Pancreas (tissue), 10 donors: ENCODE measurements at regions not wholly inside any gene's neighbourhood (a gene's known extent, or its start where the extent isn't known, plus 50 kb on each side); places are given as distances from the start of the nearest gene placed in this dataset.
"Not testable (repeated sequence)": the region's sequence is repeated elsewhere in the genome, so short reads cannot be mapped to it uniquely, and the experiment has no call there.

Experiments
- ATAC-seq, 4 donors: fragments of 200-7000 bp; cut with Tn5 transposase; one replicate each; pipeline versions ENCODE4 v1.8.0 to v1.9.1; 2020; ENCODE audit warnings: mild to moderate bottlenecking in 4 of 4, moderate library complexity in 4 of 4
- DNase-seq, 6 donors: peaks; one replicate each; pipeline ENCODE4 v3.0.0-alpha.2; 2020
- FAIRE-seq: peaks from 2 replicates; lab custom pipeline; 2012; peaks lifted over from hg19 to GRCh38; lab: Jason Lieb, UNC
- H3K27ac ChIP-seq, 4 donors: fragments of 200-600 bp; sonication (generic); 1 replicate in 3 of 4; 2 replicates in 1 of 4; pipeline versions ENCODE4 v1.5.0 to v1.8.0; 2020
- H3K27me3 ChIP-seq, 4 donors: fragments of 200-600 bp; one replicate each; pipeline ENCODE4 v1.8.0; 2021
- H3K36me3 ChIP-seq, 3 donors: fragments of 200-600 bp; sonication (generic) in 1 of 3; one replicate each; pipeline versions ENCODE4 v1.5.0 to v1.8.0; 2020 to 2021
- H3K4me1 ChIP-seq, 3 donors: fragments of 200-600 bp; one replicate each; pipeline ENCODE4 v1.8.0; 2021
- H3K4me3 ChIP-seq, 4 donors: fragments of 200-600 bp; sonication (generic) in 2 of 4; one replicate each; pipeline versions ENCODE4 v1.5.0 to v1.8.0; 2020 to 2021
- H3K9me3 ChIP-seq, 4 donors: fragments of 200-600 bp; one replicate each; pipeline ENCODE4 v1.8.0; 2021
- CTCF ChIP-seq, 4 donors: fragments of 200-600 bp; sonication (generic) in 3 of 4; IDR thresholded peaks; one replicate each; pipeline versions ENCODE4 v1.5.0 to v1.8.0; 2021; ENCODE audit warnings: antibody characterized with exemption in 4 of 4
- WGBS, 2 donors: extraction: QIAGEN DNeasy Blood & Tissue Kit; methylation state at CpG; one replicate each; pipeline ENCODE4 v1.1.7; 2013; 5-methylcytosine and 5-hydroxymethylcytosine counted together
- intact Hi-C, 3 donors: fragments of 100-400 bp; cut with DNase I; formaldehyde crosslinking; loops; one replicate each; pipeline versions ENCODE4 v1.11.1 to v1.14.2; 2022
- donor health status: healthy with polysubstance abuse.
- donor health status: DM: no; HTN: no; CAD: no; lungs with moderate emphysema.
- donor health status: DM: no; HTN: no; CAD: no.
- donor health status: control.
- donor health status: control.
- donor health status: Bipolar disorder and iron deficiency.
- donor health status: DM: yes; HTN: yes; CAD: no.
- donor health status: DM: no; HTN: no; CAD: no.
- donor health status: DM: no; HTN: no; CAD: no.
- donor health status: DM: yes; HTN: yes; CAD: no.

GRCh38 chr3:75262661-75263060 lies 401.5 kb upstream of the FRG2C start:
- no peak for TF ChIP-seq CTCF (IDR thresholded peaks at IDR 0.05)
- no peak for ATAC-seq
- intact Hi-C loops = no loop called here

GRCh38 chr3:75265897-75266296 lies 398.2 kb upstream of the FRG2C start:
- no peak for DNase-seq
- no peak overlapping the region for H3K4me3 ChIP-seq
- H3K27ac ChIP-seq = no peak overlapping the region
- no peak for TF ChIP-seq CTCF (IDR thresholded peaks at IDR 0.05)
- H3K4me1 ChIP-seq = no peaks in the 10 kb centered on the region
- no peaks in the 10 kb centered on the region for H3K27me3 ChIP-seq
- intact Hi-C loops = no loop called here
- FAIRE-seq = no peak
- H3K36me3 ChIP-seq = no peaks in the 10 kb centered on the region
- WGBS, 2 donors = 46 to 60% methylated on average over 3 of the region's 3 CpGs
- no peaks in the 10 kb centered on the region for H3K9me3 ChIP-seq
- no peak for ATAC-seq

More at GRCh38 chr3:75262661-75263060, 401.5 kb upstream of the FRG2C start:
- no peaks in the 10 kb centered on the region for H3K4me1 ChIP-seq
- no peak overlapping the region for H3K4me3 ChIP-seq
- H3K27ac ChIP-seq = no peak overlapping the region
- no peaks in the 10 kb centered on the region for H3K9me3 ChIP-seq
- FAIRE-seq (no peak), DNase-seq (no peak)
- WGBS, 2 donors = 85 to 96% methylated on average over 1 of the region's 1 CpG
- H3K36me3 ChIP-seq = no peaks in the 10 kb centered on the region
- H3K27me3 ChIP-seq = no peaks in the 10 kb centered on the region

DNA sequence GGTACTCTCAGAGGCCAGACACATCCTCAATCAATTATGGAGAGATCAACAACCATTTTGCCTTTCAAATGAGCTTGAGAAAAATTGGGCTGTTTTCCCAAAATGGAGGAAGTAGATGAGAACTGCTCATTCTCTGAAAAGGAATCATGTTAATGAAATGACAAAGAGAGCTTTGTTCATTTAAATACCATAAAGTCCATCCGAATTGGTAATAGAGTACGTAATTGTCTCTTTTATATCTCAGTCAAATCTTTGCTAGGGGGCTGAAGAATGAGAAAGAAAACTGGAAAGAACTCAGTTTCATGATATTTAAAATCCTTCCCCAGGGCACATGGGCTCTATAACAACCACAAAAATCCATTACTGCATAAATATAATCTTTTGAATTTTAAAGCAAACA lies 395.6 kb upstream of the FRG2C start:
- intact Hi-C loops, DNase-seq, H3K4me3 ChIP-seq, H3K27ac ChIP-seq, H3K27me3 ChIP-seq, H3K9me3 ChIP-seq, FAIRE-seq, H3K36me3 ChIP-seq, H3K4me1 ChIP-seq, ATAC-seq: not testable (repeated sequence)
- WGBS, 2 donors = 67 to 77% methylated on average over 2 of the region's 2 CpGs

DNA sequence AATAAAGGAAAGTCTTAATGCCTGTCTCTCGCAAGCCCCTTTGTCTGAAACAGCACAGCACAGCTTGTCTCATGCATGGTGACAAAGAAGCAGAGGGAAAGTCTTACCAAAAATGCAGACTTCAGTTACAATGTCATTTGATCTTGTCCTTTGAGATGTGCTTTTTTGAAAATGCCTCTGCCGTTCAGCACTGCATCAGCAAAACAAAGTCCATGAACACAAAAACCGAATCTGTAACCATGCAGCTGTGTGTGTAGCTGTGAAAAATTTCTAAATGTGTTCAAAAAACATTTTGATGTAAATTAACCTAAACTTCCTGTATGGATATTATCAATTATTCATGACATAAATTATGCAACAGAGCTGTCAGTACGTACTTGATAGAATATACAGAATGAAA lies 391.9 kb upstream of the FRG2C start:
- FAIRE-seq, H3K9me3 ChIP-seq: not testable (repeated sequence)

GRCh38 chr3:75272691-75273090 lies 391.4 kb upstream of the FRG2C start:
- no peak for FAIRE-seq

More for the DNA sequence above, 391.9 kb upstream of the FRG2C start:
- H3K36me3 ChIP-seq, H3K27ac ChIP-seq, H3K4me1 ChIP-seq, intact Hi-C loops, DNase-seq, H3K27me3 ChIP-seq, H3K4me3 ChIP-seq, ATAC-seq: not testable (repeated sequence)
- WGBS, 2 donors = 51 to 64% methylated on average over 4 of the region's 4 CpGs

DNA sequence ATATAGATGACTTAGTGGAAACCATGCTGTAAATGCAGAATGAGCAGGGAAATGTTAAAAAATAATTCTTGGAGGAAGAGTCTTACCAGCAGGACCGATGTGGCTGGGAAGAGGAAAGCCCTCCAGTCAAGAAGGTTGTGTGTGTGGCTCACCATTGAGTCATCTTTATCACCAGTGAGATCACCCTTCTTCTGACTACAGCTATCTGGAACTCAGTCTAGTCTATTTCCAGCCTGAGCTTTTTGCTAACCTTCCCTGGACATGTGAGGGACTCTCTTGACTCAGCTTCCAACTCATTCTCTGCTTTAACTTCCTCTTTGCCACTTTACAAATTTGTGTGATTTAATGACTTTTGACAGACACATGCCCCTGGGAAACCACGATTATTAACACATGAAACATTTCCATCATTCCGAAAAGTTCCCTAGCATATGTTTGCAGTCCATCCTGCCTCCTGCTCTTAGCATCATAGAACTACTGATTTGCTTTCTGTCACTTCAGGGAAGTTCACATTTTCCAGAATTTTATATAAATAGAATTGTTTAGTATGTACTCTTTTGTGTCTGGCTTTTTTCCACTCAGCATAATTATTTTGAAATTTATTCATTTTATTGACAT lies 378.5 kb upstream of the FRG2C start:
- FAIRE-seq, DNase-seq, H3K36me3 ChIP-seq, H3K9me3 ChIP-seq, H3K4me3 ChIP-seq, H3K4me1 ChIP-seq, H3K27me3 ChIP-seq, H3K27ac ChIP-seq, intact Hi-C loops: not testable (repeated sequence)
- peak in 2 of 4 donors; percentile 22 to 24 for ATAC-seq
- WGBS, 2 donors = 47 to 67% methylated on average over 3 of the region's 3 CpGs

More at GRCh38 chr3:75272691-75273090, 391.4 kb upstream of the FRG2C start:
- Histone ChIP-seq H3K9me3 (no peaks in the 10 kb centered on the region), H3K4me3 (no peak overlapping the region), H3K36me3 (no peaks in the 10 kb centered on the region), H3K27ac (no peak overlapping the region), H3K4me1 (no peaks in the 10 kb centered on the region), H3K27me3 (no peaks in the 10 kb centered on the region)
- DNase-seq = no peak
- no peak for TF ChIP-seq CTCF (IDR thresholded peaks at IDR 0.05)
- no peak for ATAC-seq
- intact Hi-C loops = no loop called here
- WGBS, 2 donors = 22 to 50% methylated on average over 2 of the region's 2 CpGs

- FAIRE-seq, H3K27me3 ChIP-seq, H3K4me1 ChIP-seq, ATAC-seq, H3K4me3 ChIP-seq, H3K9me3 ChIP-seq, H3K36me3 ChIP-seq, intact Hi-C loops, H3K27ac ChIP-seq: not testable (repeated sequence)
- 92 to 94% methylated on average over 23 to 37 of the region's 40 CpGs for WGBS, 2 donors
- peak in 1 of 6 donors; percentile 36 for DNase-seq
Measured at GRCh38 chr3:75288972-75289574, 375.1 kb upstream of the FRG2C start.
